Choroid plexus epithelial cell (primary cell): ENCODE measurements at regions not wholly inside any gene's neighbourhood (a gene's known extent, or its start where the extent isn't known, plus 50 kb on each side); places are given as distances from the start of the nearest gene placed in this dataset.

Source experiments
- DNase-seq: peaks from one replicate; pipeline ENCODE4 v3.0.0-alpha.2; 2010; ENCODE audit warnings: low read depth
- H3K4me3 ChIP-seq: 2 replicates; pipeline ENCODE4 v1.5.1; 2011; ENCODE audit warnings: low read depth, mild to moderate bottlenecking, control low read depth, low read length, moderate library complexity
- CTCF ChIP-seq: conservative IDR thresholded peaks from 2 replicates; pipeline ENCODE4 v1.5.1; 2011; ENCODE audit warnings: low read depth, mild to moderate bottlenecking, control low read depth, inconsistent platforms, low read length, moderate library complexity

- DNase-seq = no peak
- TF ChIP-seq CTCF = no peak
- no peak overlapping the region for H3K4me3 ChIP-seq
These were observed 170.0 kb downstream of the AHSP start for GRCh38 chr16:31697744-31698125.

DNA sequence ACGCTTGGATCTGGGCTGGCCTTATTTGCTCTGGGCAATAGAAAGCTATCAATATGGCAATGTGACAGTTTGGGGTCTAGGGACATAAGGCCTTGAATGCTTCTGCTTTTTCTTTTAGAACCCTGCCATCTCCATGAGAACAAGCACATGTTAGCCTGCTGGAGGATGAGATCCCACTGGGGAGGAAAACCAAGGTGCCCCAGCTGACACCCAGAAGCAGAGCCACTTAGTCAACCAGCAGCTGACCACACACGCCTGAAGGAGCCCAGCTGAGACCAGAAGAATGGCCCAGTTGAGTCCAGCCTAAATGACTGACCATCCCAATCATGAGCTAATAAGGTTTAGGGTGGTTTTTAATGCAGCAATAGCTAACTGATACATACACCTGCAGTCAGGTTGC is 171.2 kb downstream of the AHSP start:
- no peak overlapping the region for H3K4me3 ChIP-seq

DNA sequence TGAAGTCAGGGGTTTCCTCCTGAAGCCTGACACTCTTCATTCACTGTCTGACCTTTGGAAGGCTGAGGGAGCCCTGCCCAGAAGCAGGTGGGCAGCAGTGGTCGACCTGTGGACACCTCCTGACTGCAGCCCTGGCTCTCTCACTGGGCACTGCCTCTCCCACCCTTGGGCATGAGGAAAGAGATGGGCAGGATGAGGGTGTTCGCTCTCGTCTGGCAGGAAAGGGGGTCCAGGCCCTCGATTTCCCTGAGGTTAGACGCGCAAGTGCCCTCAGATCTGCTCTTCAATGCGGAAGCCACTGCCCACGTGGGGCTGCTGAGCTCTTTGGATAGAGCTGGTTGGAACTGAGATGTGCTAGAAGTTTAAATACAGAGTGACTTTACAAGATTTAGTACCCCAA is 171.9 kb downstream of the AHSP start:
- no peak for TF ChIP-seq CTCF
- H3K4me3 ChIP-seq = no peak overlapping the region
- no peak for DNase-seq

More for the DNA sequence above, 171.2 kb downstream of the AHSP start:
- no peak for DNase-seq
- TF ChIP-seq CTCF = no peak

- peak overlapping the region; percentile 92 for H3K4me3 ChIP-seq
- peak; percentile 67 for DNase-seq
- no peak for TF ChIP-seq CTCF
These were observed 172.5 kb downstream of the AHSP start for GRCh38 chr16:31700200-31700529.

DNA sequence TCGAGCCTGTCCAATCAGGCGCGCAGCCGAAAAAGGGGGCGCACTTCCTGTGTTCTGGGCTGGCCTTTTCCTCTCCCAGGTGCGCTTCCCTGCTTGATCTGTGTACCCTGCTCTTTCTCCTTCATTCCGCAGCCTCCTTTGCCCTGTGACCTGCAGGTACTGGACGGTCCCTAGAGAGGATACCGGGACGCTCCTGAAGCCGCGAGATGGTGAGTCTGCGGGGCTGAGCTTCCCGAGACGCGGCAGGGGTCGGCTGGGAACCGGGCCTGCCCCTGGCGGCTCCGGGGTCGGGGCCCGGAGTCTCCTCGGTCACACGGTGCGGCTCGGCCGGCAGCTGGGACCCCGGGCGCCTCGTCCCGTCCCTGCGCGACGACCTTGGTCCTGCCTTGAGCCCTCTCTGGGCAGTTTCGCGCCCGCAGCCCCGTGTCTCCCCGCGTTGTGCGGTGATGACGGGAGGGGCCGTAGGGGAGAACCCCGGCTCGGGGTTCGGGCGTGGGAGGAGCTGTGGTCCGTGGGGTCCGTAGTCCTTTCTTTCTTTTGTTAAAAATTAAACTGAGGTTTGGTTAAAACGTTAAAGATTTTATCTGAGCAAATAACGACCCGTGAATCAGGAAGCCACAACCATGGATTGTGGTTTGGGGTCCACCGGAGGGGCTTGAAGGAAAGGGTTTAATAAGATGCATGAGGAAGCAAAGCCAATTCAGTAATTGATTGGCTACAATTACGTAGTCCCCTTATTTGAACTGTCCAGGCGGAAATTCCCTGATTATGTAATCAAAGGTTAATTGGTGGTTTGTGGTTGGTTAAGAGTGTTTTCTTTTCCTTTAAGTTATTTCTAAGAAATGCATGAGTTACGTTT is 172.8 kb upstream of the ZNF267 start:
- H3K4me3 ChIP-seq = peak overlapping the region; percentile 92
- peak; percentile 54 for DNase-seq
- peak; percentile 32 for TF ChIP-seq CTCF

DNA sequence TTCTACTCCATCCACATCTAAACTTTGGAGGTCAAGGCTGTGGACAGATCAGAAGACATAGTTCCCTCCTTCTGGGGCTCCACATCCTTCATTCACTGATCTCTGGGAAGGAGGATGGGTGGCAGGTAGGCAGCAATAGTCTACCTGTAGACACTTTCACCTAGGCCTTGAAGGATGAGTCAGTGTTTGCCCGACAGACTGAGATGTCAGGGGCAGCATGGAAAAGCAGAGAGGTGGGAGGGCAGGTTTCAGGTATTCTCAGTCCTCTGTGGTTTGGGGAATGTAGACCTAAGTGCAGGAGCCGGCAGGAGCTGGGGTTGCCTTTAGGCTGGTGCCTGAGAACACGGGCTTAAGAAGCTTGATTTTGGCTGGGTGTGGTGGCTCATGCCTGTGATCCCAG is 171.9 kb upstream of the ZNF267 start:
- TF ChIP-seq CTCF = no peak
- H3K4me3 ChIP-seq = no peak overlapping the region
- DNase-seq = no peak

GRCh38 chr16:31702796-31703195 is 170.8 kb upstream of the ZNF267 start:
- no peak for TF ChIP-seq CTCF
- no peak overlapping the region for H3K4me3 ChIP-seq
- no peak for DNase-seq
